K562 (cell line): ENCODE measurements at regions not wholly inside any gene's neighbourhood (a gene's known extent, or its start where the extent isn't known, plus 50 kb on each side); places are given as distances from the start of the nearest gene placed in this dataset.

Experiments used
- HDAC8 ChIP-seq: fragments of 450-650 bp; IDR thresholded peaks from 2 replicates; pipeline ENCODE4 v1.6.1; 2016; ENCODE audit warnings: mild to moderate bottlenecking, missing genetic modification characterization, moderate library complexity, missing compliant biosample characterization
- MTF1 ChIP-seq: fragments of 250-450 bp; sonication (Bioruptor Pico); IDR thresholded peaks from 2 replicates; pipeline ENCODE4 v1.9.0; 2021; ENCODE audit warnings: moderate library complexity, mild to moderate bottlenecking, inconsistent platforms, borderline replicate concordance
- NR4A1 ChIP-seq, 2 experiments: fragments of 250-450 bp in 1 of 2; fragments of 450-650 bp in 1 of 2; sonication (Bioruptor Pico) in 1 of 2; IDR thresholded peaks; 2 replicates each; pipeline versions ENCODE4 v1.4.0 to v1.6.1; 2016 to 2020; ENCODE audit warnings: mild to moderate bottlenecking in 2 of 2, missing compliant biosample characterization in 1 of 2, missing genetic modification characterization in 1 of 2, moderate library complexity in 1 of 2
- SMC3 ChIP-seq: conservative IDR thresholded peaks from 2 replicates; pipeline ENCODE4 v1.6.1; 2011; ENCODE audit warnings: low read depth, low read length, improper control_type of control experiment; ENCODE audit not compliant: insufficient read depth
- ZNF140 ChIP-seq: fragments of 250-450 bp; sonication (Bioruptor Pico); IDR thresholded peaks from 2 replicates; pipeline ENCODE4 v1.8.0; 2021; ENCODE audit warnings: moderate library complexity, mild to moderate bottlenecking, inconsistent platforms
- TF ChIP-seq, protein P1 (sequence below), 2 experiments: fragments of 450-650 bp; formaldehyde crosslinking in 1 of 2; IDR thresholded peaks; 2 replicates each; pipeline versions ENCODE4 v1.4.0 to v1.6.1; 2014 to 2020; ENCODE audit warnings: mild to moderate bottlenecking in 2 of 2, borderline replicate concordance in 1 of 2, low read depth in 1 of 2
- TF ChIP-seq, protein P2 (sequence below): fragments of 450-650 bp; formaldehyde crosslinking; IDR thresholded peaks from 2 replicates; pipeline ENCODE4 v1.4.0; 2020; ENCODE audit warnings: mild to moderate bottlenecking, moderate library complexity
- TF ChIP-seq, protein P3 (sequence below): sonication (generic); formaldehyde crosslinking; IDR thresholded peaks from 2 replicates; pipeline ENCODE4 v1.8.1; 2023; ENCODE audit warnings: mild to moderate bottlenecking, missing genetic modification reagents
- TF ChIP-seq, protein P4 (sequence below): fragments of 250-450 bp; sonication (Bioruptor Pico); IDR thresholded peaks from 2 replicates; pipeline ENCODE4 v1.5.1; 2021; ENCODE audit warnings: mild to moderate bottlenecking
- TF ChIP-seq, protein P5 (sequence below): sonication (generic); formaldehyde crosslinking; IDR thresholded peaks from 2 replicates; pipeline ENCODE4 v1.8.1; 2022; ENCODE audit warnings: missing genetic modification reagents

DNA sequence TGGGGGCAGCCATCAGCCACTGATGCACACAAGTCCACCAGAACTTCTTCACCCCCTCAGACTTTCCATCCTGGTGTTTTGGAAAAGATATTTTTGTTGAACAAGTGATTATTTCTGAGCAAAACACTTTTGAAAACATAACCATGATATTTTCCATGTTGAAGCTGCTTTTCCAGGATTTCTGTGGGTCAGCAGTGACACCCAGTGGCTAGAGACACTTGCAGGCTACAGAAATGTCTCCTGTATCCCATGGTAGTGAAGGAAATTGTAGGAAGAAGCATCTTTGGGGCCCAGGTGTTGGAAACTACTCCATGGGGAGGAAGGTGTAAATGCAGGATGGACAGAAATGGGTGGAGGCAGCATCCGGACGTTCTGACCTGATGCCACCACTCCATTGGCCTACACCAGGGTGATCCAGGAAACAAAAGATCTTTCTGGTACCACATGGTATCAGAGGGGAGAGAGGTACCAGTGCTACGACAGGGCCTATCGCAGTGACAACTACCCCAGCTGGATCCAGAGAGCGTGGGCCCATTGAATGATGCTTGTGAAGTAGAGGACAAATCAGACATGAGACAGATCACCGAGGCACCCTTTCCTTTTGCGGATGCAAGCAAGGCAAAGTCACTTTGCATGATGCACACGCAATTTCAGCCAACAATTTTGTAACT, 111.7 kb upstream of the COBL start (continued):
- TF ChIP-seq, protein P1, sequence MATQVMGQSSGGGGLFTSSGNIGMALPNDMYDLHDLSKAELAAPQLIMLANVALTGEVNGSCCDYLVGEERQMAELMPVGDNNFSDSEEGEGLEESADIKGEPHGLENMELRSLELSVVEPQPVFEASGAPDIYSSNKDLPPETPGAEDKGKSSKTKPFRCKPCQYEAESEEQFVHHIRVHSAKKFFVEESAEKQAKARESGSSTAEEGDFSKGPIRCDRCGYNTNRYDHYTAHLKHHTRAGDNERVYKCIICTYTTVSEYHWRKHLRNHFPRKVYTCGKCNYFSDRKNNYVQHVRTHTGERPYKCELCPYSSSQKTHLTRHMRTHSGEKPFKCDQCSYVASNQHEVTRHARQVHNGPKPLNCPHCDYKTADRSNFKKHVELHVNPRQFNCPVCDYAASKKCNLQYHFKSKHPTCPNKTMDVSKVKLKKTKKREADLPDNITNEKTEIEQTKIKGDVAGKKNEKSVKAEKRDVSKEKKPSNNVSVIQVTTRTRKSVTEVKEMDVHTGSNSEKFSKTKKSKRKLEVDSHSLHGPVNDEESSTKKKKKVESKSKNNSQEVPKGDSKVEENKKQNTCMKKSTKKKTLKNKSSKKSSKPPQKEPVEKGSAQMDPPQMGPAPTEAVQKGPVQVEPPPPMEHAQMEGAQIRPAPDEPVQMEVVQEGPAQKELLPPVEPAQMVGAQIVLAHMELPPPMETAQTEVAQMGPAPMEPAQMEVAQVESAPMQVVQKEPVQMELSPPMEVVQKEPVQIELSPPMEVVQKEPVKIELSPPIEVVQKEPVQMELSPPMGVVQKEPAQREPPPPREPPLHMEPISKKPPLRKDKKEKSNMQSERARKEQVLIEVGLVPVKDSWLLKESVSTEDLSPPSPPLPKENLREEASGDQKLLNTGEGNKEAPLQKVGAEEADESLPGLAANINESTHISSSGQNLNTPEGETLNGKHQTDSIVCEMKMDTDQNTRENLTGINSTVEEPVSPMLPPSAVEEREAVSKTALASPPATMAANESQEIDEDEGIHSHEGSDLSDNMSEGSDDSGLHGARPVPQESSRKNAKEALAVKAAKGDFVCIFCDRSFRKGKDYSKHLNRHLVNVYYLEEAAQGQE (IDR thresholded peaks at IDR 0.05; ENCODE audit: borderline replicate concordance), result peak; percentile 50; the same call in 1 of the 2 replicates
- TF ChIP-seq, protein P1 (CRISPR knock-in tag; IDR thresholded peaks at IDR 0.05; ENCODE audit: low read depth), result no peak
- TF ChIP-seq MTF1 (CRISPR knock-in tag), result no peak
- TF ChIP-seq, protein P2, sequence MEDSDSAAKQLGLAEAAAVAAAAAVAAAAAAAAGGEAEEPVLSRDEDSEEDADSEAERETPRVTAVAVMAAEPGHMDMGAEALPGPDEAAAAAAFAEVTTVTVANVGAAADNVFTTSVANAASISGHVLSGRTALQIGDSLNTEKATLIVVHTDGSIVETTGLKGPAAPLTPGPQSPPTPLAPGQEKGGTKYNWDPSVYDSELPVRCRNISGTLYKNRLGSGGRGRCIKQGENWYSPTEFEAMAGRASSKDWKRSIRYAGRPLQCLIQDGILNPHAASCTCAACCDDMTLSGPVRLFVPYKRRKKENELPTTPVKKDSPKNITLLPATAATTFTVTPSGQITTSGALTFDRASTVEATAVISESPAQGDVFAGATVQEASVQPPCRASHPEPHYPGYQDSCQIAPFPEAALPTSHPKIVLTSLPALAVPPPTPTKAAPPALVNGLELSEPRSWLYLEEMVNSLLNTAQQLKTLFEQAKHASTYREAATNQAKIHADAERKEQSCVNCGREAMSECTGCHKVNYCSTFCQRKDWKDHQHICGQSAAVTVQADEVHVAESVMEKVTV, result peak; percentile 23; the same call in 1 of the 2 replicates
- TF ChIP-seq NR4A1 (CRISPR knock-in tag; IDR thresholded peaks at IDR 0.05), result no peak
- TF ChIP-seq NR4A1 (tag; IDR thresholded peaks at IDR 0.05), result no peak
- TF ChIP-seq, protein P3, sequence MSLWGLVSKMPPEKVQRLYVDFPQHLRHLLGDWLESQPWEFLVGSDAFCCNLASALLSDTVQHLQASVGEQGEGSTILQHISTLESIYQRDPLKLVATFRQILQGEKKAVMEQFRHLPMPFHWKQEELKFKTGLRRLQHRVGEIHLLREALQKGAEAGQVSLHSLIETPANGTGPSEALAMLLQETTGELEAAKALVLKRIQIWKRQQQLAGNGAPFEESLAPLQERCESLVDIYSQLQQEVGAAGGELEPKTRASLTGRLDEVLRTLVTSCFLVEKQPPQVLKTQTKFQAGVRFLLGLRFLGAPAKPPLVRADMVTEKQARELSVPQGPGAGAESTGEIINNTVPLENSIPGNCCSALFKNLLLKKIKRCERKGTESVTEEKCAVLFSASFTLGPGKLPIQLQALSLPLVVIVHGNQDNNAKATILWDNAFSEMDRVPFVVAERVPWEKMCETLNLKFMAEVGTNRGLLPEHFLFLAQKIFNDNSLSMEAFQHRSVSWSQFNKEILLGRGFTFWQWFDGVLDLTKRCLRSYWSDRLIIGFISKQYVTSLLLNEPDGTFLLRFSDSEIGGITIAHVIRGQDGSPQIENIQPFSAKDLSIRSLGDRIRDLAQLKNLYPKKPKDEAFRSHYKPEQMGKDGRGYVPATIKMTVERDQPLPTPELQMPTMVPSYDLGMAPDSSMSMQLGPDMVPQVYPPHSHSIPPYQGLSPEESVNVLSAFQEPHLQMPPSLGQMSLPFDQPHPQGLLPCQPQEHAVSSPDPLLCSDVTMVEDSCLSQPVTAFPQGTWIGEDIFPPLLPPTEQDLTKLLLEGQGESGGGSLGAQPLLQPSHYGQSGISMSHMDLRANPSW (CRISPR knock-in tag), result no peak
- peak; percentile 45 for TF ChIP-seq SMC3
- TF ChIP-seq, protein P4, sequence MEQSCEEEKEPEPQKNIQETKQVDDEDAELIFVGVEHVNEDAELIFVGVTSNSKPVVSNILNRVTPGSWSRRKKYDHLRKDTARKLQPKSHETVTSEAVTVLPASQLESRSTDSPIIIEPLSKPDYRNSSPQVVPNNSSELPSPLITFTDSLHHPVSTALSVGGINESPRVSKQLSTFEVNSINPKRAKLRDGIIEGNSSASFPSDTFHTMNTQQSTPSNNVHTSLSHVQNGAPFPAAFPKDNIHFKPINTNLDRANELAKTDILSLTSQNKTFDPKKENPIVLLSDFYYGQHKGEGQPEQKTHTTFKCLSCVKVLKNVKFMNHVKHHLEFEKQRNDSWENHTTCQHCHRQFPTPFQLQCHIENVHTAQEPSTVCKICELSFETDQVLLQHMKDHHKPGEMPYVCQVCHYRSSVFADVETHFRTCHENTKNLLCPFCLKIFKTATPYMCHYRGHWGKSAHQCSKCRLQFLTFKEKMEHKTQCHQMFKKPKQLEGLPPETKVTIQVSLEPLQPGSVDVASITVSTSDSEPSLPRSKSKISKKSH (CRISPR knock-in tag), result no peak
- no peak for TF ChIP-seq ZNF140 (CRISPR knock-in tag)
- no peak for TF ChIP-seq HDAC8 (tag)
- TF ChIP-seq, protein P5, sequence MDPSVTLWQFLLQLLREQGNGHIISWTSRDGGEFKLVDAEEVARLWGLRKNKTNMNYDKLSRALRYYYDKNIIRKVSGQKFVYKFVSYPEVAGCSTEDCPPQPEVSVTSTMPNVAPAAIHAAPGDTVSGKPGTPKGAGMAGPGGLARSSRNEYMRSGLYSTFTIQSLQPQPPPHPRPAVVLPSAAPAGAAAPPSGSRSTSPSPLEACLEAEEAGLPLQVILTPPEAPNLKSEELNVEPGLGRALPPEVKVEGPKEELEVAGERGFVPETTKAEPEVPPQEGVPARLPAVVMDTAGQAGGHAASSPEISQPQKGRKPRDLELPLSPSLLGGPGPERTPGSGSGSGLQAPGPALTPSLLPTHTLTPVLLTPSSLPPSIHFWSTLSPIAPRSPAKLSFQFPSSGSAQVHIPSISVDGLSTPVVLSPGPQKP (CRISPR knock-in tag), result no peak
